HCEC 1CT (cell line): ENCODE measurements at regions not wholly inside any gene's neighbourhood (a gene's known extent, or its start where the extent isn't known, plus 50 kb on each side); places are given as distances from the start of the nearest gene placed in this dataset.
"Not testable (repeated sequence)": the region's sequence is repeated elsewhere in the genome, so short reads cannot be mapped to it uniquely, and the experiment has no call there.

Experiments used
- DNase-seq: peaks from one replicate; pipeline ENCODE4 v3.0.0-alpha.2; 2017

DNA sequence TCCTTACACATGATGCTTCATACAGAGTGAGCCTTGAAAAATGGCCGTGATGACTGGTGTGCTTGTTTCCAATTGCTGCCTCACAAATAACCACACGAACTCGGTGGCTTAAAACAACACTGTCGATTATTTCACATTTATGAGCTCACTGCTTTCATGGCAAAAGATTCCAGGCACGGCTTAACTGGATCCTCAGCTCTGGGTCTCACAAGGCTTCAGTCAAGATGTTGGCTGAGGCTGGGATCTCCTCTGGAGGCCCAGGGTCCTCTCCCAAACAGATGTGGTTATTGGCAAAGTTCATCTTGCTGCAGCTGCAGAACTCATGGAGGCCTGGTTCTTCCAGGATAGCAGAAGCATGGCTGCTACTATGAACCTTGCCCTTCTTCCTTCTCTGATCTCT, 144.6 kb downstream of the TFAP2C start:
- no peak for DNase-seq

DNA sequence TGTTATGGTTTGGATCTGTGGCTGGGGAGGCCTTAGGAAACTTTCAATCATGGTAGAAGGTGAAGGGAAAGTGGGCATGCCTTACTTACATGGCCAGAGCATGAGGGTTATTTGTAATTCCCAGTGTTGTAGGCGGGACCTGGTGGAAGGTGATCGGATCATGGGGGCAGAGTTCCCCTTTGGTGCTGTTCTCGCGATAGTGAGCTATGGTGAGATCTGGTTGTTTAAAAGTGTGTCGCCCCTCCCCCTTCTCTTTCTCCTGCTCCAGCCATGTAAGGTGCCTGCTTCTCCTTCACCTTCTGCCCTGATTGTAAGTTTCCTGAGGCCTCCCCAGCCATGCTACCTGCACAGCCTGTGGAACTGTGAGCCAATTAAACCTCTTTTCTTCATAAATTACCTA, 145.8 kb downstream of the TFAP2C start:
- no peak for DNase-seq

DNA sequence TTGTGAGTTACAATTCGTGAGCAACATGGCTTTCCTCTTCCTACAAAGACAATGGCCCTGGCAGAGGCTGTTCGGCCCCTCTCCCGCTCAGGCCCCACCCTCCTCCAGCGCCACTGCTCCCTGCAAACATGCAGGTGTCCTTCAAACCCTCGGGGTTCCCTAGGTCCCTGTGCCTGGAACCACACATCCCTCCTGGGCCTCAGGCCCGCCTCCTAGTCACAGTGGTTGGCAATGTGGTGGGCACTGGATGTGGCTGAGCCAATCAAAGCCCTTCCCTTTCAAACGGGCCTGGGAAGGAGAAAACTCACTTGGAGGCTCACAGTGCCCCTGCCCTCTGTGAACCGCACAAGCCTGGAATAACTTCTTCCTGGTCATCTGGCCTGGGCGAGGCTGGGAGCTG, 147.2 kb downstream of the TFAP2C start:
- no peak for DNase-seq

DNA sequence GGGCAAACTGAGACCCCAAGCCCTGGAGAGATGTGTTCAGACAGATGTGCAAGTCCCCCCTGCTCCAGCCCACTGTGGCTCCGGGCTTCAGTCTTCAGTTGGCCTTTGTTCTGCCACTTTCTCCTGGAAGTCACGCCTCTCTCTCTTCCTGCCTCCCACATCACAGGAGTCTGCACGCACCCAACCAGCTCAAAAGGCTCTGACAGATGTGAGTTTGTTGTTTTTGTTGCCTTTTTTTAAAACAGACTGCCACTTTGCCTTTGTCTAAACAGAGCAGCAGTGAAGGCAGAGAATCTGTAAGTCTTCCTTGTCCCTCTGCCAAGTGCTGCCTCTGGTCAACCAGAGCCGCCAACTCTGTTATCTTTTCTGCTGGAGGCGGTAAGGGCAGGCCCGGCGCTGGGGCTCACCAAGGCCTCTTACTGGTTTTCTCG, 149.7 kb downstream of the TFAP2C start:
- no peak for DNase-seq

DNA sequence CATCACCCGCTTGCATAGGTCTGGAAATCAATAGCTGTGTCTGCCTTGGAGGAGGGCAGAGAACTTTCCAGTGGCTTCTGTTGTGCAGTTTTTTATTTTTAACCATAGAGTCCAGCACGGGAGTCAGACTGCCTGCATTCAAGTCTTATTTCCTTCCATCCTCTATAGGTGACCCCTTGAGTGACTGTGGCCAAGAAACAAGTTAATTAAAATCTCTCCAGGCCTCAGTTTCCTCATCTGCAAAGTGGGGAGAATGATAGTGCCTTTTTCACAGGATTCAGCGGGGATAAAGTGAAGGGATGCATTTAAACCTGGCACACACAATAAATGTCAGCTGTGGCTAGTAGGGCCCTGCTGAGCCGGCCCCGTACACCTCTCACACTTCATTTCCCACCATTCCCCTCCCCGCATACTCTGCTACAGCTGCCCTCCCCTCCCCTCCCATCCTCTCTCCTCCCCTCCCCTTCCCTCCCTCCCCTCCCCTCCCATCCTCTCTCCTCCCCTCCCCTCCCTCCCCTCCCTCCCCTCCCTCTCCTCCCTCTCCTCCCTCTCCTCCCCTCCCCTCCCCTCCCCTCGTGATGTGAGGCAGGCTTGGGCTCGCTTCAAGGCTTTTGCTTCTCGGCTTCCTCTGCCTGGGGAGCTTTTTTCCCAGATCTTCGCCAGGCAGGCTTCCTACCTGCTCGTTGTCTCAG, 150.5 kb downstream of the TFAP2C start:
- no peak for DNase-seq

DNA sequence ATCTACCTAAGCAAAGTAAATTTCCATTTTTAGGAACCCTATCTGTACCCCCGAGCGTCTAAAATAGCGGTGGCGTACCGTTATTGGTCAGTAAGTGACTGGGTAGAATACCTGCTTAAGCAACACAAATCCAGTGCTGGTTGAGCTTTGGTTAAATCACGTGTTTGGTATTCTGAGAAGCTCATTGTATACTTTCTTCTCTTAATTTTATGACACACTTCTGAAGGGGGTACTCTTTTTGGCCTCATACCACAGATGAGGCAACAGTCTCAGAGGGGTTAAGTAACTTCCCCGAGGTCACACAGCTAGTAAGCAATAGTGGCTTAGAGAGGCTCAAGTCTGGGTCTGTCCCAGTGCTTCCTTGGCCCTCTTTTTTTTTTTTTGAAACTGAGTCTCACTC, 151.2 kb downstream of the TFAP2C start:
- no peak for DNase-seq

DNA sequence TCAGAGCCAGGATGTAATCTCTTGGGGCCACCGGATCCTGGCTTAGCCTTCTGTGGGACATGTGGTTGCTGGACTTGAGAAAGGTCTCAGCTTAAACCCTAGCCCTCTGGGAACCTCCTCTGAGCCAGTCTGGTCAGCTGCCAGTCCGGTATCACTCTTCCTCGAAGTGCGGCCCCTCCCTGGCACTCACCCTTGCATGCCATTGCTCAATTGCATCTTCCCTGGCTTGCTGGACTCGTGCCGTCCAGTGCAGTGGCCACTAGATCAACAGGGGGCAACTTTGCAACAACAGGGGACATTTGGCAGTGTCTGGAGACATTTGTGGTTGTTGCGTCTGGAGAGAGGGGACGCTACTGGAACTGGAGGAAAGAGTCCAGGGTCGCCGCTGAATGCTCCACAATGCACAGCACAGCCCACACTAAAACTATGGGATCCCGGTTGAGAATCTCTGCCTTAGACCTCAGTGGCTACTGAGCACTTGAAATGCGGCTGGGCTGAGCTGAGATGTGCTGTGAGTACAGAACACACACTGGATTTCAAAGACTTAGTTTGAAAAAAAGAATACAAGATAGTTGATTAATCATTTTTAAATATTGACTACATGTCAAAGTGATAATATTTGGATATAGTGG, 152.1 kb downstream of the TFAP2C start:
- no peak for DNase-seq

DNA sequence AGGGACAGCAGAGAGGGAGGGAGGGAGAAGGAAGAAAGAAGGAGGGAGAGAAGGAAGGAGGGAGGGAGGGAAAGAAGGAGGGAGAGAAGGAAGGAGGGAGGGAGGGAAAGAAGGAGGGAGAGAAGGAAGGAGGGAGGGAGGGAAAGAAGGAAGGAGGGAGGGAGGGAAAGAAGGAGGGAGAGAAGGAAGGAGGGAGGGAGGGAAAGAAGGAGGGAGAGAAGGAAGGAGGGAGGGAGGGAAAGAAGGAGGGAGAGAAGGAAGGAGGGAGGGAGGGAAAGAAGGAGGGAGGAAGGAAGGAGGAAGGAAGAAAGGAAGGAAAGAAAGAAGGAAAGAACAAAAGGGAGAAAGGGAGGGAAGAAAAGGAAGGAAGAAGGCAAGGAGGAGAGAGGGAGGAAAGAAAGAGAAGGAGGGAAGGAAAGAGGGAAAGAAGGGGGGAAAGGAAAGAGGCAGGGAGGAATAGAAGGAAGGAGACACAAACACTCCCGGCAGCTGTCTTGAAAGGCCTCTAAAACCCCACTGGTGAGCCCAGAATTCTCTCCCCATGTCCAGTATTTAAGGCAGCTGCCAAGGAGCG, 153.0 kb downstream of the TFAP2C start:
- not testable (repeated sequence) for DNase-seq

DNA sequence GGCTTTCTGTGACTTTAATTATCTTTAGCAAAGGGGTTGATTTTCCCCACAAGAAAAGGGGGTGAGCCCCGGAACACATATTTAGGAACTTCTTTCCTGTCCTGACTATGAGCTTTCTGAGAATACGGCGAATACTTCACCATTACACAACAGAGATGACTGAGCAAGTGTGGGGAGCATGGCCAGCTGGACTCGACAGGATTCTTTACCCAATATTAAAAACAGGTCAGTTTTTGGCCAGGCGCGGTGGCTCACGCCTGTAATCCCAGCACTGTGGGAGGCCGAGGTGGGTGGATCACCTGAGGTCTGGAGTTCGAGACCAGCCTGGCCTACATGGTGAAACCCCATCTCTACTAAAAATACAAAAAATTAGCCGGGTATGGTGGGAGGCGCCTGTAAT, 153.7 kb downstream of the TFAP2C start:
- DNase-seq: not testable (repeated sequence)

DNA sequence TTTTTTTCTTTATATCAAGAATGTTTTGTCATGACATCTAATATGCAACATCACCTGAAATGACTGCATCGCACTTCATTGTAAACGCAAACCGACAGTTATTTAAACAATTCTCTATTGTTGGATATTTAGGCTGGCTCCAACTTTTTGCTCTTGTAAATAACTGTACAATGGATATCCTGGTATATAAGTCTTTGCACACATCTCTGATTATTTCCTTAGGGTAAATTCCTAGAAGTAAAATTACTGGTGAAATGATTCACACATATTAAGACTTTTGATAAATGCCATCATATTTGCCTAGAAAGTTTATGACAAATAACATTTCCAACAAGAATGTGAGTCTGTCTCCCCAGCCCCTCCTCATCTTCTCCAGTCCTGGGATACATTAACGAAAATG, 154.7 kb downstream of the TFAP2C start:
- DNase-seq: no peak

DNA sequence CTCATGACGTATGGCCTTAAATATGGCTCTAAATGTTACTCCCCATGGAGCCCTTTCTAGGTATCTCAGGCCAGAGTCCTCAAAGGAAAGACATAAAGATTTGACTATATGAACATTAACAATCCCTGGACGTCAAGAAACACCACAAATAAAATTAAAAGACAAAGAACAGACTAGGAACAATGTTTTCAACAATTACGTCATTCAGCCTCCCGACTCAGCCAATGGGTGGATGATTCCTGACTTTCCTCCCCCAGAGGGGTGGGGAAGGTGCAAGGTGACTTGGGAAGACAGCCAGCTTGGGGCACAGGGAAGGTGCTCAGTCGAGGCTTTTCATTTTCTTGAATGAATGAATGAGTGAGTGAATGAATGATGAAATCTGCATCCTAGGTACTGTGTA, 157.4 kb downstream of the TFAP2C start:
- no peak for DNase-seq

DNA sequence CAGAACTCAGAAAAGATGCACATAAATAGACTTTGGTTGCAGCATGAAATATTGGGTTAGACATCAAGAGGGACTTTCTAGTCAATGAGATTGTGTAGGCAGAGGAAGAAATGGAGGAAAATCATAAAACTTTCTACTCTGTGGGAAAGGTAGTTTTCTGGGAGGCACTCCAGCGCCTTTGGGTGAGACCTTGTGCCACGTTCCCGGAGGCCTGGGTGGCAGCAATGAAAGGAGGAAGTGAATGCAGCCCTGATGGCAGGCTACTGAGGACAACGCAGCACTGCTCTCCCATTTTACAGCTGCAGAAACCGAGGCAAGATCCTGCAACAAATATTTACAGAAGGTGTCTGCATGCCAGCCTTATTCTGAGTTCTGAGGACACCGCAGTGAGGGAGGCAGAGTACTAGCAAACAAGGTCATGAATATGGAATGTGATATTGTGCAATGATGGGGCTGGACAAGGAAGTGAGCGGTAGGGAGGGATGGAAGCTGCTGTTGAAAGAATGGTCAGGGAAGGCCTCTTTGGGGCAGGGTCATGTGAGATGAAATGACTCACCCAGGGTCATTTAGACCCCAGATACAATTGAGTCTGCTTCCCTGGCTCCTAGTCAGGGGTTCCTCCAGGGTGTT, 159.1 kb downstream of the TFAP2C start:
- peak; percentile 95 for DNase-seq

DNA sequence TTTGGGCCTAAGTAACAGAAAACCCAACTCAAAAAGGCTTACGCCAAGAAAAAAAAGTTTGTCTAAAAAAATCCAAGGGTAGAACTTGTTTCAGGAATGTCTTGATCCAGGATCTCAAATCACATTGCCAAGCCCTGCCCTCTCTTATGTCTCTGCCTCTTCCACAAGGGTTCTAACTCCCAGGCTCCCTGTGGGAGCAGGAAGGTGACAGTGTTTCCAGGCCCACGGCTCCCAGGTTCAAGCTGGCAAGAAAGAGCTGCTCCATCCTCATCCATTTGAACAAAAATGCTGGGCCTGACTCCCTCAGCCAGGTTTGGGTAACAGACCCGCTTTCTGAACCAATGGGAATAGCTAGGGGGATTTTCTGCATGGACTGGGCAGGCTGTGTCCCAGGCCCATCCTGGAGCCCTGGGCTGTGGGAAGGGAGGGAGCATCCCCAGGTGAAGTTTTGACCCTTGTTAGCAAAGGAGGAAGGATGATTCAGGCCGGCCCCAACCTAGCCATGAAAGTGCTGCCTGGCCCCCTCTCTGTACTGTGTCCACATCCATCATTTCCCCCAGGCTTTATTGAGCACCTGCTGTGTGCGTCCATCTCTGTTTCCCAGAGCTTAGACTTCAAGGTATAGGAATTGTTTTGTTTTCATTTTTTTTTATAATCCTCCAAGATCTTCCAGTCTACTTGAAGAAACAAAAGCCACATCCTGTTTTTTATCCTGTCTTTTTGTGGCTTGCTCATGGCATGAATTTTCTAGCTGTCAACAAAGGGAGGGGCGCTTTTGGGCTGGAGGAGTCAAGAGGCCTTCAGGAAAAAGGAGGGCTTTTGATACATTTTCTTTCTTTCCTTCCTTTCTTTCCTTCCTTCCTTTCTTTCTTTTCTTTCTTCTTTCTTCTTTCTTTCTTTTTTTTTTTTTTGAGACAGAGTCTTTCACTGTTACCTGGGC, 159.8 kb downstream of the TFAP2C start:
- DNase-seq: peak; percentile 17

DNA sequence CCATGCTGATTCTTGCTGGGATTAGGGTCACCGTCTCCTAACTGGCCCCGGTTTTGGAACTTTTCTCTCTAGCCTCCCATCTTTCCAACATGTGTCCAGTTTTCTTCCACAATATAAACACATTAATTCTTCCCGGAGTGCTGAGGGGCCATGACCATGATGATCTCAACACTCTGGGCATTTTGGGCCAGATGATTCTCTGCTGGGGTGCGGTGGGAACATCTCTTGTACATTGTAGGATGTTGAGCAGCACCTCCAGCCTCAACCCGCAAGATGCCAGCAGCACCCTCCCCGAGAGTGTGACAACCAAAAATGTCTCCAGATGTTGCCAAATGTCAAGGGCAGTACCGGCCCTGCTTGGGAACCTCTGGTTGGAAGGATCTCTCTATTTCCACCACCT, 164.8 kb downstream of the TFAP2C start:
- no peak for DNase-seq

DNA sequence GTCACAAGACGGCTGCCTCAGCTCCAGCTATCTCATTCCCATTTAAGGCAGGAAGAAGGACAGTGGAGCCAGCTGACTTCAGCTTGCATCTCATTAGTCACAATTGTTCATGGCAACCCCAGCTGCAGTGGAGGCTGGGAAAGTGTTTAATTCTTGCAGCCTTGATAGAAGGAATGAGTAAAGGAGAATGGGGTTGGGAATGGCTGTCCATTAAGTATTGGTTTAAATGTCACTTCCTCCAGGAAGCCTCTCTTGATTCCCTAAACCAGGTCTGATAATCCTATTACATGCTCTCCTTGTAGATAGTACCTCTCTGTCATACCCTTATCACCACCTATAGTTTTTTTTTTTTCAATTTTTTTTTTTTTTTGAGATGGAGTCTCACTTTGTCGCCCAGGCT, 166.4 kb downstream of the TFAP2C start:
- no peak for DNase-seq

DNA sequence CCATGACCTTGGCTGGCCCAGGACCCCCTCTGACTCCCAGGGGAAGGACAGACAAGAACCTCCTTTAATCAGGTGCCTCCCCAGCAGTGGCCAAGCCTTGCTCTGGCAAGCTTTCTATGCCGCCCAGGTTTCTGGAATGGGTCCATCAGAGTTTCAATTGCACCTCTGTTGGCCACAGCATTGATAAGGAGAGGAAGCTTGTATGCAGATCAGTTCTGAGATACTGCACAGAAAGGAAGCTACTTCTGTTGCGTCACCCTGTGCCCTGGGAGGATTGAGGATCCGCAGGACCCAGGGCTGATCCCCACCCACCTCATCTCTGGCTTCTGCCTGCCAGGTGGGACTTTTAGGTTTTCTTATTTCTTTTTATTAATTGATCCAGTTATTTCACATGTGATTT, 167.2 kb downstream of the TFAP2C start:
- no peak for DNase-seq

DNA sequence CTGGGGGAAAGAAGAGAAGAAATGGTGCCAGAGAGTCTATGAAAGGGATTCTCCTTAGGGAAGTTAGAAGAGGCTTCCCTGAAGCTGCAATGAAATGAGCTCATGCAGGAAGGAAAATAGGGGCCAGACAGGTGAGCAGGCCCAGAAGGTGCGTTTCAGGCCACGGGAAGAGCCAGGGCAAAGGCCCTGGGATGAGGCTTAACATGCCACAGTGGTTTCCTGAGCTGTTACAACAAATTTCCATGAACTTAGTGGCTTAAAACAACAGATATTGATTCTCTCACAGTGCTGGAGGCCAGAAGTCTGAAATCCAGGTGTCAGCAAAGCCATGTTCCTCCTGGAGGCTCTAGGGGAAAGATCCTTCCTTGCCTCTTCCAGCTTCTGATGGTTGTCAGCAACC, 167.9 kb downstream of the TFAP2C start:
- DNase-seq: no peak

DNA sequence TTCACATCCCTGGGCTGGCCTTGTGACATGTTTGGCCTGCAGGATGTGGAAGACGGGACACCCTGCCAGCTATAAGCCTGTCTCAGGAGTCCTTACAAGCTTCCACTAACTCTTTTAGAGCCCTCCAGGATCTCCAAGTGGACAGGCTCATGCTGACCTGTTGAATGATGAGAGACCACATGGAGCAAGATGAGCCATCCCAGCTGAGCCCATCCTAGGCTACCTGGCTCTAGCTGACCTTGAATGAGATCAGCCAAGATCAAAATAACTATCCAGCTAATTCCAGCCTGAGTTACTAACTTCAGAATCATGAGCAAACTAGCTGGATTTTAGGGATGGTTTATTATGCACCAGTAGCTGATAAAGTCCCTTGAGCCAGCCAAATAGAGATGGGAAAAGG, 169.5 kb downstream of the TFAP2C start:
- DNase-seq: no peak

DNA sequence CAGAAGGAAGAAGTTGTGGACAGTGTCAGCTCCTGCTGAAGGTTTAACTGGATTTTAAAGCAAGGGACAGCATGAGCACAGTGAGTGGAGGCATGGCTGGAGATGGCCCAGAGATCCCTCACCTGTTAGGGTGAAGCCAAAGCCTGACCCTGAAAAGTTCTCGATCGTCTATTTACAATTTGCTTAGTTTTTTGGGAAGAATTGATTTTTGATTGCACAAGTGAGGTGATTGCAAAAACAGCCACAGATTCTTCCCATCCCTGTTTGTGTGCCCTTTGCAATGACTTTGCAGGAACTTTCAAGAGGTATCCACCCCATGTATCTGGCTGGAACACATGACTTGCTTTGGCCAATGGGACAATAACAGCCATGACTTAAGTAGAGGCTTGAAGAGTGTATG, 170.1 kb downstream of the TFAP2C start:
- DNase-seq: no peak

DNA sequence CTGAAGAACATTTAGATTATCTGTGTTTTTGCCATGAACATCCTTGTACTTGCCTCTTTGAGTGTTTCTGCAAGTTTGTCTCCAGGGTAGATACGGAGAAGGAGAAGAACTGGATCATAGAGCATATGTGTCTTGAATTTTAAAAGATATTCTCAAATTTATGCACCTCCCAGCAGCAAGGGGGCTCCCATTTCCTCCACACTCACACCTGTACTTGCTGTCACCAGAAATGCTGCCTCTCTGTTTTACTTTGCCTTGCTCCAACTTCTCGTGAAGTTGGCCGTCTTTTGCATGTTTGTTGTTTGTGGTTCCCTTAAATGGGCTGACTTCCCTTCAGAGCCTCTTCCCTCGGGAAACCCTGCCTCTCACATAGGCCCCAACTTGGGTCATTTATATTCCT, 171.0 kb downstream of the TFAP2C start:
- no peak for DNase-seq

DNA sequence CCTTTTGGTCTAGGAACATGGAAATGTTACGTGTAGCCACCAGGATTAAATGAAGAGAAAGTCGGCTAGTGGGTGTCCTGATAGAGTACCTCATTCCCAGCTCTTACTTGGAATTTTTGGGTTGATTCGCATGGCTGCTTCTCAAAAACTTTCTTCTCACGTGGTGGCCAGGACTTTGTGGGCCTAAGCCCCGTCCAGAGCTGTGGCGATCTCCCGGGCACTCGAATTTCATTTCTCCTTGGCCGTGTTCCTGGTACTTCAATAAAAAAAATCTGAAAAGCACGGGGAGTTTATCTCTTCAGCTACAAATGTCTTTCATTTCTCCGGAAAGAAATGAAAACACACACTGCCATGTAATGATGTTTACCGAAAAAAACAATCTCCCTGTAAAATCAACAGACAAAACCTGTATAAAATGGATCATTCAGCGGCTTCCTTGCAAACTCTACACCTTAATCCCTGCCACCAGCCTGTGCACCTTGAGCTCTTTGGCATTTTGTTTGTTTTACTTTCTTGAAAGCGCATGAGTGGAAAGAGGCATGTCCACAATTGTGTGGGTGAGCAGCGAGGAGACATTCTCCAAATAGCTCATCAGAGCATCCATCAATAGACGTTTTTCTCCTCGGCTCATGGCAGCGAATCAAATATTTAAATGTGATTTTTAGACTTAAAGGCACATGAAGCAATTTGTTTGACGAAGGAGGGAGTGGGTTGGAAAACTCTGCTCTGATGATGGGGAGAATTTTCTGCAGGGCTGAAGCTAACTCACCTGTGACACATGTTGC, 173.1 kb downstream of the TFAP2C start:
- DNase-seq: no peak

DNA sequence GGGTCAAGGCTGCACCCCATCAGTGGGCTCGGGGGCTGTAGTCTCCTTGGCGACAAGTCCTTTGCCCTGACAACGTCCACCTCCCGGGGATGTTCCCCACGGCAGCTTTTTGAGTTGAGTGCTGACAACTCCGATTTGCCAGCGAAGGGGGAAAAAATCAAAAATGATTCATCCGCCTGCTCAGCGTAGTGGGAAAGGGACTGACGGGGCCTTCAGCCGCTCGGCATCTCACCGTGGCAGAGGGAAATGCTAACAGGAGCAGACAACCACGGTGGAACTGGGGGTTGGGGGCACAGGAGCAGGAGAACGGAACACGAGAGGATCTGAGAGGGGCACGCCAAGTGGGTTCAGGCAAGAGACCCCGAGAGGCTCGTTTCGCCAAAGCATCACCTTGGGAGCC, 173.7 kb downstream of the TFAP2C start:
- DNase-seq: no peak
